DOHH2 (cell line): ENCODE measurements at regions not wholly inside any gene's neighbourhood (a gene's known extent, or its start where the extent isn't known, plus 50 kb on each side); places are given as distances from the start of the nearest gene placed in this dataset.
"Not testable (repeated sequence)": the region's sequence is repeated elsewhere in the genome, so short reads cannot be mapped to it uniquely, and the experiment has no call there.

Experiments
- H3F3A ChIP-seq: fragments of 200-600 bp; sonication (generic), shearing (Covaris generic); 2 replicates; pipeline ENCODE4 v1.6.0; 2016; ENCODE audit warnings: antibody characterized with exemption, mild to moderate bottlenecking; ENCODE audit not compliant: control insufficient read depth, insufficient read depth
- H3K27ac ChIP-seq: fragments of 200-600 bp; sonication (generic); 2 replicates; pipeline ENCODE4 v1.5.1; 2014; ENCODE audit warnings: low read depth, mild to moderate bottlenecking, low read length, moderate library complexity
- H3K27me3 ChIP-seq: fragments of 200-600 bp; sonication (generic); 2 replicates; pipeline ENCODE4 v1.6.1; 2014; ENCODE audit warnings: mild to moderate bottlenecking, low read length, mixed read lengths; ENCODE audit not compliant: control insufficient read depth
- H3K36me3 ChIP-seq: fragments of 200-600 bp; sonication (generic); 2 replicates; pipeline ENCODE4 v1.6.1; 2014; ENCODE audit warnings: mild to moderate bottlenecking, low read length, moderate library complexity, mixed read lengths; ENCODE audit not compliant: control insufficient read depth
- H3K4me1 ChIP-seq: fragments of 200-600 bp; sonication (generic); 2 replicates; pipeline ENCODE4 v1.6.1; 2014; ENCODE audit warnings: mild to moderate bottlenecking, low read length, mixed read lengths; ENCODE audit not compliant: control insufficient read depth
- H3K4me2 ChIP-seq: fragments of 200-600 bp; sonication (generic); 2 replicates; pipeline ENCODE4 v1.6.0; 2014; ENCODE audit warnings: mild to moderate bottlenecking, low read length, moderate library complexity
- H3K4me3 ChIP-seq: fragments of 200-600 bp; sonication (generic); 2 replicates; pipeline ENCODE4 v1.5.1; 2014; ENCODE audit warnings: mild to moderate bottlenecking, low read length, mixed read lengths
- H3K79me2 ChIP-seq: fragments of 200-600 bp; sonication (generic); 2 replicates; pipeline ENCODE4 v1.6.1; 2014; ENCODE audit warnings: mild to moderate bottlenecking, low read length, mixed read lengths; ENCODE audit not compliant: control insufficient read depth
- H3K9me2 ChIP-seq: fragments of 200-600 bp; sonication (generic); replicated peaks from 2 replicates; pipeline ENCODE4 v1.6.1; 2014; ENCODE audit warnings: mild to moderate bottlenecking, low read length, mixed read lengths; ENCODE audit not compliant: control insufficient read depth
- H3K9me3 ChIP-seq: fragments of 200-600 bp; sonication (generic); 2 replicates; pipeline ENCODE4 v1.6.1; 2014; ENCODE audit warnings: antibody characterized with exemption, low read length, mixed read lengths; ENCODE audit not compliant: control insufficient read depth, insufficient read depth
- H4K20me1 ChIP-seq: fragments of 200-600 bp; sonication (generic); 2 replicates; pipeline ENCODE4 v1.6.0; 2014; ENCODE audit warnings: low read depth, mild to moderate bottlenecking, antibody characterized with exemption, low read length, moderate library complexity; ENCODE audit not compliant: control insufficient read depth, insufficient read depth
- CTCF ChIP-seq: fragments of 200-600 bp; sonication (generic); IDR thresholded peaks from one replicate; pipeline ENCODE4 v1.5.1; 2014; ENCODE audit warnings: antibody characterized with exemption, mild to moderate bottlenecking, low read depth, low read length; ENCODE audit not compliant: poor library complexity, severe bottlenecking
- EZH2phosphoT487 ChIP-seq: fragments of 200-600 bp; sonication (generic); IDR thresholded peaks from 2 replicates; pipeline ENCODE4 v1.6.1; 2017; ENCODE audit warnings: borderline replicate concordance, mild to moderate bottlenecking, antibody characterized with exemption, low read length, moderate library complexity, mixed read lengths

GRCh38 chr6:167751579-167752115, 75.1 kb upstream of the AFDN start:
- Histone ChIP-seq H3K4me3 (no peak overlapping the region), H3F3A (no peaks in the 10 kb centered on the region), H3K9me3 (no peaks in the 10 kb centered on the region), H3K4me2 (no peak overlapping the region), H4K20me1 (no peaks in the 10 kb centered on the region), H3K4me1 (no peaks in the 10 kb centered on the region), H3K9me2 (no peaks in the 10 kb centered on the region), H3K36me3 (no peaks in the 10 kb centered on the region), H3K27me3 (no peaks in the 10 kb centered on the region), H3K27ac (no peak overlapping the region), H3K79me2 (no peaks in the 10 kb centered on the region)
- TF ChIP-seq CTCF (no peak), EZH2phosphoT487 (no peak)

- not testable (repeated sequence) for H3K9me3 ChIP-seq, H3F3A ChIP-seq, H3K9me2 ChIP-seq, H3K27me3 ChIP-seq, H4K20me1 ChIP-seq, H3K27ac ChIP-seq, H3K36me3 ChIP-seq, H3K4me3 ChIP-seq, H3K4me1 ChIP-seq, H3K4me2 ChIP-seq, H3K79me2 ChIP-seq
Measured at GRCh38 chr6:167753281-167753680, 73.4 kb upstream of the AFDN start.

GRCh38 chr6:167754691-167755090, 72.0 kb upstream of the AFDN start:
- no peaks in the 10 kb centered on the region for H4K20me1 ChIP-seq
- no peak overlapping the region for H3K4me2 ChIP-seq
- H3K36me3 ChIP-seq, result no peaks in the 10 kb centered on the region
- TF ChIP-seq CTCF, result no peak
- TF ChIP-seq EZH2phosphoT487, result no peak
- no peak overlapping the region for H3K4me3 ChIP-seq
- no peaks in the 10 kb centered on the region for H3K27me3 ChIP-seq
- no peaks in the 10 kb centered on the region for H3K4me1 ChIP-seq
- H3K79me2 ChIP-seq, result no peaks in the 10 kb centered on the region
- no peaks in the 10 kb centered on the region for H3K9me2 ChIP-seq
- H3K27ac ChIP-seq, result no peak overlapping the region
- H3F3A ChIP-seq, result no peaks in the 10 kb centered on the region
- no peaks in the 10 kb centered on the region for H3K9me3 ChIP-seq

GRCh38 chr6:167755461-167755860, 71.2 kb upstream of the AFDN start:
- TF ChIP-seq EZH2phosphoT487, result no peak
- TF ChIP-seq CTCF, result no peak

More at GRCh38 chr6:167755461-167755860, 71.2 kb upstream of the AFDN start:
- Histone ChIP-seq H3F3A (no peaks in the 10 kb centered on the region), H4K20me1 (no peaks in the 10 kb centered on the region), H3K79me2 (no peaks in the 10 kb centered on the region), H3K9me2 (no peaks in the 10 kb centered on the region), H3K9me3 (no peaks in the 10 kb centered on the region), H3K27me3 (no peaks in the 10 kb centered on the region), H3K4me2 (no peak overlapping the region), H3K4me1 (no peaks in the 10 kb centered on the region), H3K36me3 (no peaks in the 10 kb centered on the region), H3K4me3 (no peak overlapping the region), H3K27ac (no peak overlapping the region)
